AG04450 (cell line): ENCODE measurements at regions not wholly inside any gene's neighbourhood (a gene's known extent, or its start where the extent isn't known, plus 50 kb on each side); places are given as distances from the start of the nearest gene placed in this dataset.
"Not testable (repeated sequence)": the region's sequence is repeated elsewhere in the genome, so short reads cannot be mapped to it uniquely, and the experiment has no call there.

Source experiments
- CTCF ChIA-PET: fragments of 300-600, 350-600 bp; formaldehyde crosslinking; extraction: SDS; loops from one replicate; lab custom pipeline; 2022; ENCODE audit warnings: antibody characterized with exemption, inconsistent platforms; lab: Charles Lee
- POLR2A ChIA-PET: fragments of 350-600 bp; formaldehyde crosslinking; extraction: SDS; loops from one replicate; lab custom pipeline; 2021; ENCODE audit warnings: antibody characterized with exemption, inconsistent platforms; lab: Yijun Ruan, JAX
- DNase-seq: peaks from one replicate; pipeline ENCODE4 v3.0.0-alpha.2; 2011; ENCODE audit warnings: low read depth, low spot score
- H3K27ac ChIP-seq: one replicate; pipeline ENCODE4 v1.5.1; 2012; ENCODE audit warnings: low read depth, low read length, control low read depth
- H3K27me3 ChIP-seq: one replicate; pipeline ENCODE4 v1.6.0; 2012; ENCODE audit warnings: low read length; ENCODE audit not compliant: control insufficient read depth, insufficient read depth
- H3K4me3 ChIP-seq: 2 replicates; pipeline ENCODE4 v1.5.1; 2011; ENCODE audit warnings: mild to moderate bottlenecking, low read depth, low read length, control low read depth
- H3K9me3 ChIP-seq: 2 replicates; pipeline ENCODE4 v1.5.1; 2012; ENCODE audit warnings: low read length; ENCODE audit not compliant: control insufficient read depth, insufficient read depth
- TF ChIP-seq, protein P1 (sequence below): IDR thresholded peaks from 2 replicates; pipeline ENCODE4 v1.5.1; 2011; ENCODE audit warnings: low read depth, low read length, control low read depth, inconsistent platforms

DNA sequence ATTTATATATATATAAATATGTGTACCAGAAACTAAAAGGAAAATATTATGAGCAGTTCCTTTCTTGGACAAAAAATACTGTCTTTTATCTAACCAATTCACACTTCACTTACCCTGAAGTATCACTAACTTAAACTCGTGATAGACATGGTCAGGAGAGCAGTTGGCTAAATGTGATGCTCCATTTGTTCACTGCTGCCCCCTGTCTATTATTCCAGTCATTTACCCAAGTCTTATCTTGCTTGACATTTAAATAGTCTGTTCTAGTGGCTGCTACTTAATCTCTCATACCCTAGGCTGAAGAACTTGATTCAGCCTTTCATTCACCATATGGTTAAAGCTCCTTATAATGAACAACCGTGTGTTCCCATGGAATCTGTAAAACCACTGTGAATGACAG lies 789.6 kb upstream of the EYS start:
- ChIA-PET CTCF (interaction anchor here (0.7 to 1.4 kb wide), 5 partner anchors 9 to 27 kb away, joined by 3 to 9 read pairs (median 4); no protein-coding TSS in a partner anchor), POLR2A (no interaction called here)
- H3K27ac ChIP-seq = no peak overlapping the region

DNA sequence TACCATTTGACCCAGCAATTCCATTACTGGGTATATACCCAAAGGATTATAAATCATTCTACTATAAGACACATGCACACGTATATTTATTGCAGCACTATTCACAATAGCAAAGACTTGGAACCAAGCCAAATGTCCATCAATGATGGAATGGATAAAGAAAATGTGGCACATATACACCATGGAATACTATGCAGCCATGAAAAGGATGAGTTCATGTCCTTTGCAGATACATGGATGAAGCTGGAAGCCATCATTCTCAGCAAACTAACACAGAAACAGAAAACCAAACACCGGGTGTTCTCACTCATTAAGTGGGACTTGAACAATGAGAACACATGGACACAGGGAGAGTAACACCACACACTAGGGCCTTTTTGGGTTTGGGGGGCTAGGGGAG lies 787.6 kb upstream of the EYS start:
- DNase-seq, H3K9me3 ChIP-seq, H3K27ac ChIP-seq, CTCF ChIA-PET, H3K4me3 ChIP-seq, H3K27me3 ChIP-seq, POLR2A ChIA-PET: not testable (repeated sequence)

More for the DNA sequence above, 789.6 kb upstream of the EYS start:
- no peaks in the 10 kb centered on the region for H3K27me3 ChIP-seq
- TF ChIP-seq, protein P1, sequence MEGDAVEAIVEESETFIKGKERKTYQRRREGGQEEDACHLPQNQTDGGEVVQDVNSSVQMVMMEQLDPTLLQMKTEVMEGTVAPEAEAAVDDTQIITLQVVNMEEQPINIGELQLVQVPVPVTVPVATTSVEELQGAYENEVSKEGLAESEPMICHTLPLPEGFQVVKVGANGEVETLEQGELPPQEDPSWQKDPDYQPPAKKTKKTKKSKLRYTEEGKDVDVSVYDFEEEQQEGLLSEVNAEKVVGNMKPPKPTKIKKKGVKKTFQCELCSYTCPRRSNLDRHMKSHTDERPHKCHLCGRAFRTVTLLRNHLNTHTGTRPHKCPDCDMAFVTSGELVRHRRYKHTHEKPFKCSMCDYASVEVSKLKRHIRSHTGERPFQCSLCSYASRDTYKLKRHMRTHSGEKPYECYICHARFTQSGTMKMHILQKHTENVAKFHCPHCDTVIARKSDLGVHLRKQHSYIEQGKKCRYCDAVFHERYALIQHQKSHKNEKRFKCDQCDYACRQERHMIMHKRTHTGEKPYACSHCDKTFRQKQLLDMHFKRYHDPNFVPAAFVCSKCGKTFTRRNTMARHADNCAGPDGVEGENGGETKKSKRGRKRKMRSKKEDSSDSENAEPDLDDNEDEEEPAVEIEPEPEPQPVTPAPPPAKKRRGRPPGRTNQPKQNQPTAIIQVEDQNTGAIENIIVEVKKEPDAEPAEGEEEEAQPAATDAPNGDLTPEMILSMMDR = peak; percentile 44
- no peak overlapping the region for H3K4me3 ChIP-seq
- DNase-seq = no peak
- H3K9me3 ChIP-seq = no peaks in the 10 kb centered on the region

DNA sequence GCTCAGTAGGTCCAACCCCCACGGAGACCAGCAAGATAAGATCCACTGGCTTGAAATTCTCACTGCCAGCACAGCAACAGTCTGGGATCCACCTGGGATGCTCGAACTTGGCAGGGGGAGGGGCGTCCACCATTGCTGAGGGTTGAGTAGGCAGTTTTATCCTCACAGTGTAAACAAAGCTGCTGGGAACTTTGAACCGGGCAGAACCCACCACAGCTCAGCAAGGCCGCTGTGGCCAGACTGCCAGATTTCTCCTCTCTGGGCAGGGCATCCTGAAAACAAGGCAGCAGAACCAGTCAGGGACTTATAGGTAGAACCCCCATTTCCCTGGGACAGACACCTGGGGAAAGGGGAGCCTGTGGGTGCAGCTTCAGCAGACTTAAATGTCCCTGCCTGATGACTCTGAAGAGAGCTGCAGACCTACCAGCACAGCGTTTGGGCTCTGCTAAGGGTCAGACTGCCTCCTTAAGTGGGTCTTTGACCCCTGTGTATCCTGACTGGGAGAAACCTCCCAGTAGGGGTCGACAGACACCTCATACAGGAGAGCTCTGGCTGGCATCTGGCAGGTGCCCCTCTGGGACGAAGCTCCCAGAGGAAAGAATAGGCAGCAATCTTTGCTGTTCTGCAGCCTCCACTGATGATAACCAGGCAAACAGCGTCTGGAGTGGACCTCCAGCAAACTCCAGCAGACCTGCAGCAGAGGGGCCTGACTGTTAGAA lies 782.4 kb upstream of the EYS start:
- Histone ChIP-seq H3K27ac (no peak overlapping the region), H3K4me3 (no peak overlapping the region), H3K27me3 (no peaks in the 10 kb centered on the region), H3K9me3 (no peaks in the 10 kb centered on the region)
- CTCF ChIA-PET = no interaction called here
- TF ChIP-seq, protein P1 = no peak
- POLR2A ChIA-PET = no interaction called here
- no peak for DNase-seq

DNA sequence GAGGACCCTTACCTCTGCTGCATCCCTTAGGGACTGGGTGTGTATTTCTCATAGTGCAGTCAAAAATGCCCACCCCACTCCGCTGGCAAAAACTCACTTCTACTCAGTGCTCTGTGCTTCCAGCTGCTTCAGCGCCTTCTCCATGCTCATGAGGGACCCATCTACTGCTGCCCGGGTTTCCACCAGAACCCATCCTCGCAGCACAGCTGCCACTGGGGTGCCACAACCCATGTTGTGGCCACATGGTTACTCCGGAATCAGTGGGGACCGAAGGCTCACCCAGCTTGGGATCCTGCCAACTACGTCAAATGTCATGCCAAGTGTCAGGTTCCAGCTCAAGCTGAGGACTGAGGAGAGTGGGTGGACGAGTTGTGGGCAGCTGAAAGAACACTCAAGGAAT lies 774.2 kb upstream of the EYS start:
- no peak for DNase-seq
- POLR2A ChIA-PET = no interaction called here
- Histone ChIP-seq H3K27ac (no peak overlapping the region), H3K9me3 (peaks cover 4% of the 10 kb centered on the region; the same call in 1 of the 2 replicates), H3K27me3 (no peaks in the 10 kb centered on the region), H3K4me3 (no peak overlapping the region)
- CTCF ChIA-PET = no interaction called here
- TF ChIP-seq, protein P1 = no peak

DNA sequence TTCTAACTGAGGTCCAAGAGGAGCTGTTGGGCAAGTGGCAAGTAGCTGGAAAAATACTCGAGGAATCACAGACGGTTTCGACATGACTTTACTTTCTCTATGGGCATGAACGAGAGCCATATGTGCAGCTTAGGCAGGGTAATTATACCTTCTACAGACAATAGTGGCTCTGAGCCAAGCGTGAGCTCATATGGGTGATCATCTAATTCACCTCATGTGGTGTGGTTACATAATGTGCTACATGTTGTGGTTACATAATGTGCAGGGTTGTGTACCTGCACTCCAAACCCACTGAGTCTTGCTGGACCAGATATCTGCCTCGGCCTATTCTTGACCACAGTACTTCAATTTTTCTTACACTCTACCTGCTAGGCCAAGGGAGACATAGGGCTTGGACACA lies 771.7 kb upstream of the EYS start:
- no peak overlapping the region for H3K4me3 ChIP-seq
- no peak for DNase-seq
- POLR2A ChIA-PET = no interaction called here
- TF ChIP-seq, protein P1 = no peak
- H3K27me3 ChIP-seq = no peaks in the 10 kb centered on the region
- CTCF ChIA-PET = no interaction called here
- peaks cover 4% of the 10 kb centered on the region; the same call in 1 of the 2 replicates for H3K9me3 ChIP-seq
- no peak overlapping the region for H3K27ac ChIP-seq
